ENCODE measurements at regions not wholly inside any gene's neighbourhood (a gene's known extent, or its start where the extent isn't known, plus 50 kb on each side); places are given as distances from the start of the nearest gene placed in this dataset.

- no peak for DNase-seq (ENCODE audit: low read depth)
Observed at GRCh38 chr10:131674130-131674529, 226.7 kb upstream of the PPP2R2D start.

GRCh38 chr10:131675104-131675503, 225.7 kb upstream of the PPP2R2D start:
- no peak for DNase-seq (ENCODE audit: low read depth)

- DNase-seq (ENCODE audit: low read depth): no peak
Observed at GRCh38 chr10:131676046-131676799, 224.6 kb upstream of the PPP2R2D start.

- DNase-seq (ENCODE audit: low read depth): no peak
Observed at GRCh38 chr10:131676800-131677421, 223.9 kb upstream of the PPP2R2D start.

GRCh38 chr10:131677671-131678070, 223.1 kb upstream of the PPP2R2D start:
- DNase-seq (ENCODE audit: low read depth): no peak

GRCh38 chr10:131678171-131678570, 222.6 kb upstream of the PPP2R2D start:
- DNase-seq (ENCODE audit: low read depth): no peak

- DNase-seq (ENCODE audit: low read depth): no peak
Observed at GRCh38 chr10:131678613-131679012, 222.2 kb upstream of the PPP2R2D start.

- DNase-seq (ENCODE audit: low read depth): no peak
Observed at GRCh38 chr10:131679926-131680325, 220.9 kb upstream of the PPP2R2D start.

GRCh38 chr10:131681122-131681521, 219.7 kb upstream of the PPP2R2D start:
- no peak for DNase-seq (ENCODE audit: low read depth)

- no peak for DNase-seq (ENCODE audit: low read depth)
Observed at GRCh38 chr10:131681656-131682055, 219.2 kb upstream of the PPP2R2D start.

GRCh38 chr10:131682271-131682962, 218.4 kb upstream of the PPP2R2D start:
- no peak for DNase-seq (ENCODE audit: low read depth)

GRCh38 chr10:131683281-131683861, 217.4 kb upstream of the PPP2R2D start:
- DNase-seq (ENCODE audit: low read depth): no peak

GRCh38 chr10:131683941-131684340, 216.9 kb upstream of the PPP2R2D start:
- no peak for DNase-seq (ENCODE audit: low read depth)

GRCh38 chr10:131685007-131685406, 215.8 kb upstream of the PPP2R2D start:
- DNase-seq (ENCODE audit: low read depth): no peak

GRCh38 chr10:131685576-131685975, 215.2 kb upstream of the PPP2R2D start:
- no peak for DNase-seq (ENCODE audit: low read depth)

GRCh38 chr10:131686781-131687420, 213.9 kb upstream of the PPP2R2D start:
- no peak for DNase-seq (ENCODE audit: low read depth)

GRCh38 chr10:131688304-131688703, 212.5 kb upstream of the PPP2R2D start:
- no peak for DNase-seq (ENCODE audit: low read depth)

- no peak for DNase-seq (ENCODE audit: low read depth)
Observed at GRCh38 chr10:131689016-131689415, 211.8 kb upstream of the PPP2R2D start.

GRCh38 chr10:131689486-131689885, 211.3 kb upstream of the PPP2R2D start:
- DNase-seq (ENCODE audit: low read depth): no peak

GRCh38 chr10:131689954-131690757, 210.7 kb upstream of the PPP2R2D start:
- DNase-seq (ENCODE audit: low read depth): no peak

- no peak for DNase-seq (ENCODE audit: low read depth)
Observed at GRCh38 chr10:131690805-131691239, 210.0 kb upstream of the PPP2R2D start.

Measured in HS-5 (cell line).